ENCODE measurements at regions not wholly inside any gene's neighbourhood (a gene's known extent, or its start where the extent isn't known, plus 50 kb on each side); places are given as distances from the start of the nearest gene placed in this dataset.

DNA sequence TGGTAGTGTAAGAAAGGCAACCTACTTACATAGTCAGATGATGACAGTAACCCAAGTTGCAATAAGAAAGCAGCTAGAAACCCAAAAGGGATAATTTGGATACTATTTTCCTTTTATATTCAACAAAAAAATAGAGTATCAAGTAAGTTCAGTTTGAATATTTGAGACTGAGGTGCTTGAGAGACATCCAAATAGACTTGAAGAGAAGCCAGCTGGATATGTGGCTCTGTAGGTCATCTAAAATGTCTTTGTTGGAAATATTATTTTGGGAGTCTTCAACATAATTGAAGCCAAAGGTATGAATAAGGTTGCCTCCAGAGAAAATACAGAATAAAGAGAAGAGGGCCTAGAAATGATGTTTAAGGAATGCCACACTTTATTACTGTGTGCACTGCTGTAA, 438.2 kb upstream of the DIAPH2 start:
- DNase-seq = no peak

Data from NCI-H82 (cell line).